RWPE1 (cell line): ENCODE measurements at regions not wholly inside any gene's neighbourhood (a gene's known extent, or its start where the extent isn't known, plus 50 kb on each side); places are given as distances from the start of the nearest gene placed in this dataset.
"Not testable (repeated sequence)": the region's sequence is repeated elsewhere in the genome, so short reads cannot be mapped to it uniquely, and the experiment has no call there.

ENCODE experiments used
- CTCF ChIA-PET: fragments of 350-600 bp; sonication (Branson Sonifier 250); formaldehyde crosslinking; extraction: SDS; loops from one replicate; lab custom pipeline; 2021; lab: Yijun Ruan, JAX
- POLR2A ChIA-PET: fragments of 400-600 bp; formaldehyde crosslinking; extraction: SDS; loops from one replicate; lab custom pipeline; 2020; ENCODE audit warnings: antibody characterized with exemption; ENCODE audit not compliant: low non-redundant PET; lab: Yijun Ruan, JAX
- DNase-seq: peaks from one replicate; pipeline ENCODE4 v3.0.0; 2012; ENCODE audit warnings: low spot score
- H3K27ac ChIP-seq: fragments of 450-650 bp; 2 replicates; pipeline ENCODE4 v1.5.1; 2017
- CTCF ChIP-seq: fragments of 450-650 bp; conservative IDR thresholded peaks from 2 replicates; pipeline ENCODE4 v1.5.1; 2017; ENCODE audit warnings: low read depth, mild to moderate bottlenecking

- CTCF ChIA-PET: no interaction called here
- POLR2A ChIA-PET: no interaction called here
- no peak overlapping the region for H3K27ac ChIP-seq
- DNase-seq: no peak
- no peak for TF ChIP-seq CTCF
Observed at GRCh38 chr15:81729340-81729739, 316.5 kb downstream of the MEX3B start.

DNA sequence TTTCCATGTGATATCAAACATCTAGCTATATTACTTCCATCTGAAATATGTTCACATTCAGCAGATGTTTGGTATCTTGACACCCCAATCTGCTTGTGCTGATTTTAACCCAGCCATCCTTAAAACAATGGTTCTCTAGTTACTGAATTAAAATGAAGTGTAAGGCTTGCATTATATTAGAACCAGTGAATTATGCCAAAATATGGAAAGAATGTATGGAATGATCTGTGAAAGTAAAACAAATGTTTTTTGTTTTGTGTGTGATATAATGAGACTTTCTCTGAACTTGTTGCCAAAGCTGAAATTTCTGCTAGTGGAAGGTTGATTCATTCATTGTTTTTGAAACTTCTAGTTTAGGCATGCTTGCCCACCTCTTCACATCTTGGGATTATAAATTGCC is 317.1 kb downstream of the MEX3B start:
- TF ChIP-seq CTCF: no peak
- H3K27ac ChIP-seq: no peak overlapping the region
- ChIA-PET CTCF (no interaction called here), POLR2A (no interaction called here)
- DNase-seq: no peak

GRCh38 chr15:81725590-81725989 is 320.2 kb downstream of the MEX3B start:
- ChIA-PET CTCF (interaction anchor here (0.6 kb wide), 1 partner anchor 309 kb away, joined by 4 read pairs; no protein-coding TSS in a partner anchor), POLR2A (no interaction called here)
- no peak for TF ChIP-seq CTCF

DNA sequence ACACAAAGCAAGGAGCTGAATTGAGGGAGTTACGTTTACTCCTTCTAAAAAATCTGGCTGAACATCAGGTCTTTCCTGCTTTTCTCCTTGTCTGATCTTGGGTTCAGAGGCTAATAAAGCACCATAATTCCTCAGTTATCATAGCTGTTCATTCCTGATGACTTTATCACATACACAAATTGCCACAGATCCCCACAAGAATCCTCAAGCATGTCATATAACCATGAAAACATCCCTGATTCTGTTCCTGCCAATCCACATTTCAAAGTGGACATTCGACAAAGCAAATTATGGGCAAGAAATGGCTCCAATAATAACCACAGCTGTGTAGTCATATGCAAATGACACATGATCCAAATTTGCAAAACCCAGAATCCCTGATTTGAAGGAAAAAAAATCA is 321.3 kb downstream of the MEX3B start:
- CTCF ChIA-PET: interaction anchor here (0.6 to 0.9 kb wide), 2 partner anchors 35 to 511 kb away, joined by 3 to 4 read pairs; no protein-coding TSS in a partner anchor
- no peak for DNase-seq
- TF ChIP-seq CTCF: no peak
- POLR2A ChIA-PET: no interaction called here
- H3K27ac ChIP-seq: no peak overlapping the region

More at GRCh38 chr15:81725590-81725989, 320.2 kb downstream of the MEX3B start:
- no peak for DNase-seq
- no peak overlapping the region for H3K27ac ChIP-seq

DNA sequence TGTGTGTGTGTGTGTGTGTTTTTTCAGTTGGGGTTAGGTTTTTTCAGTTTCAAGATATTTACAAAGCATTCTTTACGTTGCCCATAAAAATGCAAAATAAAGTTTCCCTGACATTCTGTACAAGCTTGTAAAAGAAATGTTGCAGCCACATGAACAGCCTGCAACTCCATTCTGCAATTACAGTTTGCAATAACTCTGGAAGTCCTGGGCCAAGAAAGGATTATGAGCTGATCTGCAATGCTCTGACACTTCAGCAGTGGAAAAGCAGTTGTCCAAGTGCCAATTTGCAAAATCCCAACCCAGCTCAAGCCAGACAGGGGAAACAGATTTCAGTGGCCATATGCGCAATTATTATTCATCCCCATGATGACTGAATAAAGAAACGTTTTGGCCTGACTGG is 322.1 kb downstream of the MEX3B start:
- DNase-seq: no peak
- ChIA-PET CTCF (interaction anchor here (0.6 to 0.9 kb wide), 2 partner anchors 36 to 233 kb away, joined by 3 read pairs; no protein-coding TSS in a partner anchor), POLR2A (no interaction called here)
- no peak overlapping the region for H3K27ac ChIP-seq
- no peak for TF ChIP-seq CTCF

DNA sequence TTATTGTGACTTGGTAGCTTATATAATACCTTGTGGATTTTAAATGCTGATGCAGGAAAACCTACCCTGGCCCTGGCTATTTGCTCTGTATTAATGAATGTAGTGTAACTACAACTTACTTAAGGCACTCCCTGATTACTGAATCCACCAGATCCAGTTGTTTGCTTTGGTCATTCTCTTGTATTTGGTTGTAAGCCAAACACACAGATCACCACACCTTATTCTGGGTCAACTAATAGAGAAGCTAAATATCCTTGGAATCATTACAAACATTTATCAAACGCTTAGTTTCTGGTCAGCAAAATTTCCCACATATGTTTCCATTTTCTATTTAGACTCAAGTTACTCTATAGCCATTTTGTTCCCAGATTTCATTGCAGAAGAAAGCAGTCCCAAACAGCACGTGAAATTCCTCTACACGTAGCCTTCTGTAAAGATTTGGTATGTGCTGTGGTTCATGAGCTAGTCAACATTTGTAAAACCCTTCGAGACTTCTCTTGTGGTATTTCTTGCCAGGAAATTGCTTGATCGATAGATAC is 322.6 kb downstream of the MEX3B start:
- no peak overlapping the region for H3K27ac ChIP-seq
- POLR2A ChIA-PET: no interaction called here
- TF ChIP-seq CTCF: no peak
- DNase-seq: no peak
- CTCF ChIA-PET: no interaction called here

DNA sequence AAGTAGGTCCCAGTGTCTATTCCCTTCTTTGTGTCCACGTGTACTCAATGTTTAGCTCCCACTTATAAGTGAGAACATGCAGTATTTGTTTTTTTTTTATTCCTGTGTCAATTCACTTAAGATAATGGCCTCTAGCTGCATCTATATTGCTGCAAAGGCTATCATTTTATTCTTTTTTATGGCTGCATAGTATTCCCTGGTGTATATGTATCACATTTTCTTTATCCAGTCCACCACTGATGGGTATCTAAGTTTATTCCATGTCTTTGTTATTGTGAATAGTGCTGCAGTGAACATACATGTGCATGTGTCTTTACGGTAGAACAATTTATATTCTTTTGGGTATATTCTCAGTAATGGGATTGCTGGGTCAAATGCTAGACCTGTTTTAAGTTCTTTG is 329.4 kb downstream of the MEX3B start:
- CTCF ChIA-PET, DNase-seq, H3K27ac ChIP-seq, POLR2A ChIA-PET: not testable (repeated sequence)
